ENCODE measurements at regions not wholly inside any gene's neighbourhood (a gene's known extent, or its start where the extent isn't known, plus 50 kb on each side); places are given as distances from the start of the nearest gene placed in this dataset.
"Not testable (repeated sequence)": the region's sequence is repeated elsewhere in the genome, so short reads cannot be mapped to it uniquely, and the experiment has no call there.

DNA sequence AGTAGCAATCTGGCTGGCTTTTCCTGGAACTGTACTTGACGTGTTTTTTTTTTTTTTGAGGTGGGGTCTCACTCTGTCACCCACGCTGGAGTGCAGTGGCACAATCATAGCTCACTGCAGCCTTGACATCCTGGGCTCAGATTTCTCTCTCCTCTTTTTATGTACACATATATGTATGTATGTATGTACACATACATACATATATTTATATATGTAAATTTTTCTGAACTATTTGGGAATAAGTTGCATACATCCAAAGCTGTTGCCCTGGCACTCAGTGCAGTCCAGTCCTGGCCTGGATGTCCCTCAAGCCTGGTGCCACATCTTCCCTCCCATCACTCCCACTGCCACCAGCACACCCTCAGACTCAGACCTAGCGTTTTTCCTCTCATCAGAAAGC is 89.0 kb upstream of the SHISA3 start:
- no peak overlapping the region for H3K4me3 ChIP-seq (ENCODE audit: low read depth, low read length)
- no peak for DNase-seq (ENCODE audit: low read depth)
- TF ChIP-seq, protein P1, sequence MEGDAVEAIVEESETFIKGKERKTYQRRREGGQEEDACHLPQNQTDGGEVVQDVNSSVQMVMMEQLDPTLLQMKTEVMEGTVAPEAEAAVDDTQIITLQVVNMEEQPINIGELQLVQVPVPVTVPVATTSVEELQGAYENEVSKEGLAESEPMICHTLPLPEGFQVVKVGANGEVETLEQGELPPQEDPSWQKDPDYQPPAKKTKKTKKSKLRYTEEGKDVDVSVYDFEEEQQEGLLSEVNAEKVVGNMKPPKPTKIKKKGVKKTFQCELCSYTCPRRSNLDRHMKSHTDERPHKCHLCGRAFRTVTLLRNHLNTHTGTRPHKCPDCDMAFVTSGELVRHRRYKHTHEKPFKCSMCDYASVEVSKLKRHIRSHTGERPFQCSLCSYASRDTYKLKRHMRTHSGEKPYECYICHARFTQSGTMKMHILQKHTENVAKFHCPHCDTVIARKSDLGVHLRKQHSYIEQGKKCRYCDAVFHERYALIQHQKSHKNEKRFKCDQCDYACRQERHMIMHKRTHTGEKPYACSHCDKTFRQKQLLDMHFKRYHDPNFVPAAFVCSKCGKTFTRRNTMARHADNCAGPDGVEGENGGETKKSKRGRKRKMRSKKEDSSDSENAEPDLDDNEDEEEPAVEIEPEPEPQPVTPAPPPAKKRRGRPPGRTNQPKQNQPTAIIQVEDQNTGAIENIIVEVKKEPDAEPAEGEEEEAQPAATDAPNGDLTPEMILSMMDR (IDR thresholded peaks at IDR 0.05; ENCODE audit: low read depth, low read length, missing control alignments), result no peak

DNA sequence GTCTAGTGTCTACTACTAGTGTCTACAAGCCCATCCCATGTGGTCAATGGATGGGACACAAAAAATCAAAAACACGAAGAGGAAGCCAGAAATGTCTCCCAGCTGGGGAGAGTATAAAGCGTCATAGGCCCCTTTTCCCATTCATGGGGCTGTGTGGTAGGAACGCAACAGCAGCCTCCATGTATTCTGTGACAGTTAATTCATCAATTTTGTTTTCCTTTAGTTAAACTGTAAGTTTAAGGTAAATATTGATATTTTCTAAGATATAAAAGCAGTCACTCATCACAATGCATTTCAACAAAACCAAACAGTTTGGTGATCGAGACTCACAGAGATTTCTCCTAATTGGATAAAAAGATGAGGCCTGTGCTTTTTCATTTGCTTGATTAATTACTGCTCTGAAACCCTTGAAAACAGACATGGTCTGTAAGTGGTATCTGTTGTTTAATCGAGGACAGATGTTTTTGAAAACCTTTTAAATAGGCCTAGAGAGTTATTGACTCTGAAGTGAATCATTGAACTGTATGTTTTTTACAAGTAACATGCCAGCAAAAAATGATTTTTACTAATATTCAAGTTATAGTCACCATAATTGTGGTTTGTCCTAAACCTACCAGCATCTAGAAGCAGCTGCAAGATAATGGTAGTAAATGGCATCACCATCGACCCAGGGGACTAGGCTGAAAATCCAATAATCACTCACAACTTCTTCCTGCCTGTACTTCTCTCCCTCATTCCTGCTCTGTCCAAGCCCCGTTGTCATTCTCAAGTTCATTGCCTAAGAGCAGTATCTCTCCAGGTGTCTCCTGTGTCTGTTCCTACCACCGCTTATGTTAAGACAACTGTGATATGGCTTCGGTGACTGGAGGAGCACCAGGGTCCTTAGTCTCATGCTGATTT is 87.7 kb upstream of the SHISA3 start:
- DNase-seq (ENCODE audit: low read depth), result no peak
- TF ChIP-seq, protein P1 (IDR thresholded peaks at IDR 0.05; ENCODE audit: low read depth, low read length, missing control alignments), result no peak
- no peak overlapping the region for H3K4me3 ChIP-seq (ENCODE audit: low read depth, low read length)

DNA sequence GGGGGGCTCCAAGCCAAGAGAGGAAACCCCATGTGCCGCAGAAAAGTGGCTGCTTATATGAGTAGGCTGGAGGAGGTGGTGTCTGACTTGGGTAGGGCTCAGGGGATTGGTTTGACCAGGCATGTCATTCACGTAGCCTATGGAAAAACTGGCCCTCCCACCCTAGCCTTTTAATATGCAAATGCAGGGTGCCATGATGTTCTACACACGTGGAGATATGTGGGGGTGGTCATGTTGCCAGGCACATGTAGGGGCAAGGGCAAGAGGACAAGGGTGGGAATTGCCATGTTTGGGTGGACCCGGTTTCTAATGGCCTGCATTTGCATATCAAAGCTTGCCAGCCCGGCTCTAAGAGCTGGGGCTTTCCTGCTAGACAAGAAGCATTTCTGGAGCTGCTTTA is 86.9 kb upstream of the SHISA3 start:
- no peak for DNase-seq (ENCODE audit: low read depth)
- no peak overlapping the region for H3K4me3 ChIP-seq (ENCODE audit: low read depth, low read length)
- TF ChIP-seq, protein P1 (IDR thresholded peaks at IDR 0.05; ENCODE audit: low read depth, low read length, missing control alignments), result no peak

DNA sequence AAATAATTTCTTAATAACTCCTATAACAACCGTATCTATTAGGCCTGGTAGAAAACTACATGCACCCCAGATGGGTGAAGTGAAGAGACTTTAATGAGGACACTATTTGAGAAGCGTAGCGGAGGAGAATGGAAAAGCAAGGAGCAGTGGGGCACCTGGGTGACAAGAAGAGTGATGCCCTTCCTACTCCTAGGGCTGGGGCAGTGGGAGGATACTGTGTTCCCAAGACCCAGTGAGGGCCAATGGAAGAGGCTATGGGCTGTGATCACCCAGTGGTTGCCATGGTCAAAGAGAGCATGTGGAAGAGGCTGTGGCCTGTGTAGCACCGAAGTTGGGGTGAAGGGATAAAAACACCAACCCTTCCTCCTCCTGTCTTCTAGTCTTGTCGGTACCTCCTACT is 86.5 kb upstream of the SHISA3 start:
- H3K4me3 ChIP-seq (ENCODE audit: low read depth, low read length), result no peak overlapping the region
- DNase-seq (ENCODE audit: low read depth), result no peak
- TF ChIP-seq, protein P1 (IDR thresholded peaks at IDR 0.05; ENCODE audit: low read depth, low read length, missing control alignments), result no peak

DNA sequence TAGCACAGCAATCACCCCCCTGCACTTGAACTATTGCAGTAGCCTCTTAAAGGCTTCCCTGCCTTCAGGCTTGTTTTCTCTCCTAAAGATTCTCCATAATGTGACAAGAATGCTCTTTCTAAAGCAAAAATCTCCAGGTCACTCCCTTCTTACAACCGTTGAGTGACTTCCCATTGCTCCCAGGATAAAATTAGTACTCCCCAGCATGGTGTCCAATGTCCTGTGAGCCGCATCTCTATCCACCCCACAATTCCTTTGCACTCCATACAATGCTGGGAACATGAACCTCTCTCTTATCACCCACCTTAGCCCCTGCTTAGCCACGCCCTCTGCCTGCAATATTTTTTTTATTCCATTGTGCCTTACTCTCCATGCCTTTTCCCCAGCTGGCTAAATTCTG is 85.7 kb upstream of the SHISA3 start:
- TF ChIP-seq, protein P1 (IDR thresholded peaks at IDR 0.05; ENCODE audit: low read depth, low read length, missing control alignments), result no peak
- DNase-seq (ENCODE audit: low read depth), result no peak
- no peak overlapping the region for H3K4me3 ChIP-seq (ENCODE audit: low read depth, low read length)

DNA sequence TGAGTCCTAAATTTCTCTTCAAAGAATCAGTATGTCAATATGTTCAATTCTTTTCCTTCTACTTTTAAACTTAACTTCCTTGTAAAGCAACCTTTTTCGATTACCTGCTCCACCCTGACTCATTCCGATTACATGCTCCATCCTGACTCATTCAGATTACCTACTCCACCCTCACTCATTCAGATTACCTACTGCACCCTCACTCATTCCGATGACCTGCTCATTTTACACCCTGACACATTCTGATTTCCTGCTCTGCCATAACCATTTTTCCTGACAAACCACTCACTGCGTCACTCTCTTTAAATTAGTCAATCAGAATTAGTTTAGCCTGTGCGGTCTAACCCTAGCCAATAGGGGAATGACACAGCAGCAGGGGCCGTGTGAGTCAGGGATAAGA is 83.9 kb upstream of the SHISA3 start:
- not testable (repeated sequence) for DNase-seq (ENCODE audit: low read depth); H3K4me3 ChIP-seq (ENCODE audit: low read depth, low read length)

DNA sequence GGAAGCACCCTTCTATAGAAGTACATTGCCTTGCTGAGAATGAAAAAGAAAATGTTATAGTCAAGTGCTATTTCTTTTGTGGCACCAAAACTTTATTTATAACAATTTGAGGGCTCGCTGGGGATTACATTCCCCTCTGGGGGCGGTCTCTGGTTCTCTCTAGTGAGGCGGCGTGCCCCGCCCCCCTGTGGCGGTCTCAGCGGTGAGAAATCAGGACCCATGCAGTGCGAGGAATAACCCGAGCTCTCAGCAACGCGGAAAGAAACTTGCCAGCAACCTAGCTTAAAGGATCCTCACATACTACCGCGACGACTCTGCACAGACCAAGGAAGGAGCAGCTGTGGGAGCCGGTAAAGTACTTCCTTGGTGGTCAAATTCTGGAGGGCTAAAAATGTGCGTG is 83.4 kb upstream of the SHISA3 start:
- TF ChIP-seq, protein P1 (IDR thresholded peaks at IDR 0.05; ENCODE audit: low read depth, low read length, missing control alignments), result no peak
- DNase-seq (ENCODE audit: low read depth), result no peak
- no peak overlapping the region for H3K4me3 ChIP-seq (ENCODE audit: low read depth, low read length)
